BJ (cell line): ENCODE measurements at regions not wholly inside any gene's neighbourhood (a gene's known extent, or its start where the extent isn't known, plus 50 kb on each side); places are given as distances from the start of the nearest gene placed in this dataset.

ENCODE experiments used
- CTCF ChIA-PET: fragments of 350-600 bp; formaldehyde crosslinking; extraction: SDS; loops from one replicate; lab custom pipeline; 2021; ENCODE audit warnings: antibody characterized with exemption, inconsistent platforms; lab: Yijun Ruan, JAX
- POLR2A ChIA-PET: fragments of 300-600 bp; sonication (Branson Sonifier 250); formaldehyde crosslinking; extraction: SDS; loops from one replicate; lab custom pipeline; 2021; ENCODE audit warnings: antibody characterized with exemption; lab: Charles Lee
- DNase-seq: peaks from one replicate; pipeline ENCODE4 v3.0.0-alpha.2; 2011; ENCODE audit warnings: low read depth
- H3K27me3 ChIP-seq: 2 replicates; pipeline ENCODE4 v1.6.0; 2011; ENCODE audit warnings: low read length; ENCODE audit not compliant: control insufficient read depth, insufficient read depth
- H3K36me3 ChIP-seq: 2 replicates; pipeline ENCODE4 v1.5.1; 2011; ENCODE audit warnings: low read length; ENCODE audit not compliant: control insufficient read depth, insufficient read depth
- H3K4me3 ChIP-seq: 2 replicates; pipeline ENCODE4 v1.5.1; 2011; ENCODE audit warnings: low read depth, mild to moderate bottlenecking, control low read depth, low read length
- TF ChIP-seq, protein P1 (sequence below): IDR thresholded peaks from 2 replicates; pipeline ENCODE4 v1.5.1; 2011; ENCODE audit warnings: low read depth, mild to moderate bottlenecking, control low read depth, inconsistent platforms, low read length, moderate library complexity; ENCODE audit not compliant: insufficient read depth

DNA sequence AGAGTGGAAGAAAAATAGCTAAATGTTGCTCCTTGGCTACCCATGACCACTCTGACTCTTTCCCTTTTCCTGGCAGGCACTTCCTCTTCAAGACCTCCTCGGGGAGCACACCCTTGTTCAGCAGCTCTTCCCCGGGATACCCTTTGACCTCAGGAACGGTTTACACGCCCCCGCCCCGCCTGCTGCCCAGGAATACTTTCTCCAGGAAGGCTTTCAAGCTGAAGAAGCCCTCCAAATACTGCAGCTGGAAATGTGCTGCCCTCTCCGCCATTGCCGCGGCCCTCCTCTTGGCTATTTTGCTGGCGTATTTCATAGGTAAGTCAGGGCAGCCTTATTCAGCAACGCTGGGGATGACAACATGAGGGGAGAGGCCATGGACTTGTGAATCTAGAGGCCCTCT is 298.6 kb upstream of the WWC1 start:
- ChIA-PET CTCF (no interaction called here), POLR2A (no interaction called here)
- no peak for DNase-seq
- H3K36me3 ChIP-seq = no peaks in the 10 kb centered on the region
- TF ChIP-seq, protein P1, sequence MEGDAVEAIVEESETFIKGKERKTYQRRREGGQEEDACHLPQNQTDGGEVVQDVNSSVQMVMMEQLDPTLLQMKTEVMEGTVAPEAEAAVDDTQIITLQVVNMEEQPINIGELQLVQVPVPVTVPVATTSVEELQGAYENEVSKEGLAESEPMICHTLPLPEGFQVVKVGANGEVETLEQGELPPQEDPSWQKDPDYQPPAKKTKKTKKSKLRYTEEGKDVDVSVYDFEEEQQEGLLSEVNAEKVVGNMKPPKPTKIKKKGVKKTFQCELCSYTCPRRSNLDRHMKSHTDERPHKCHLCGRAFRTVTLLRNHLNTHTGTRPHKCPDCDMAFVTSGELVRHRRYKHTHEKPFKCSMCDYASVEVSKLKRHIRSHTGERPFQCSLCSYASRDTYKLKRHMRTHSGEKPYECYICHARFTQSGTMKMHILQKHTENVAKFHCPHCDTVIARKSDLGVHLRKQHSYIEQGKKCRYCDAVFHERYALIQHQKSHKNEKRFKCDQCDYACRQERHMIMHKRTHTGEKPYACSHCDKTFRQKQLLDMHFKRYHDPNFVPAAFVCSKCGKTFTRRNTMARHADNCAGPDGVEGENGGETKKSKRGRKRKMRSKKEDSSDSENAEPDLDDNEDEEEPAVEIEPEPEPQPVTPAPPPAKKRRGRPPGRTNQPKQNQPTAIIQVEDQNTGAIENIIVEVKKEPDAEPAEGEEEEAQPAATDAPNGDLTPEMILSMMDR = no peak
- H3K4me3 ChIP-seq = no peak overlapping the region
- H3K27me3 ChIP-seq = no peaks in the 10 kb centered on the region; the same call in 1 of the 2 replicates

DNA sequence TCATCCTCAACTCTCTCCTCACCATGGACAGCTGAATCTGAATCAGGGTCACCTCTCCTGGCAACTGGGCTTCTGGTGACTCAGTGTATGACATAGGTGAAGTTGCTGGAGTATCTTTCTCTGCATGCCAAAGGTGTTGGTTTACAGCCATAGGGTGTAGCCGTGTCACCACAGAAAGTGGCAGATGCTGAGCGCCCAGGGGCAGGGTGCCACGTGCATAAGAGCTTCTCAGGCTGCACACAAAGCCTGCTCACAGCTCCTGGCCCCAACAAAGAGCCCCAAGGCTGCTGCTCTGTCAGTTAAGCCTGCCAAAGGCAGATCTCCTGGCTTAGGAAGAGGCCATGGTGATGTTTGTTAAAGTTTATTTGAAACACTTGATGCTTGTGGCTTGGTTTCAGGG is 297.7 kb upstream of the WWC1 start:
- H3K36me3 ChIP-seq = no peaks in the 10 kb centered on the region
- DNase-seq = no peak
- POLR2A ChIA-PET = no interaction called here
- CTCF ChIA-PET = interaction anchor here (1.0 kb wide), 1 partner anchor 10 kb away, joined by 3 read pairs; no protein-coding TSS in a partner anchor
- H3K27me3 ChIP-seq = no peaks in the 10 kb centered on the region; the same call in 1 of the 2 replicates
- no peak overlapping the region for H3K4me3 ChIP-seq
- TF ChIP-seq, protein P1 = no peak

DNA sequence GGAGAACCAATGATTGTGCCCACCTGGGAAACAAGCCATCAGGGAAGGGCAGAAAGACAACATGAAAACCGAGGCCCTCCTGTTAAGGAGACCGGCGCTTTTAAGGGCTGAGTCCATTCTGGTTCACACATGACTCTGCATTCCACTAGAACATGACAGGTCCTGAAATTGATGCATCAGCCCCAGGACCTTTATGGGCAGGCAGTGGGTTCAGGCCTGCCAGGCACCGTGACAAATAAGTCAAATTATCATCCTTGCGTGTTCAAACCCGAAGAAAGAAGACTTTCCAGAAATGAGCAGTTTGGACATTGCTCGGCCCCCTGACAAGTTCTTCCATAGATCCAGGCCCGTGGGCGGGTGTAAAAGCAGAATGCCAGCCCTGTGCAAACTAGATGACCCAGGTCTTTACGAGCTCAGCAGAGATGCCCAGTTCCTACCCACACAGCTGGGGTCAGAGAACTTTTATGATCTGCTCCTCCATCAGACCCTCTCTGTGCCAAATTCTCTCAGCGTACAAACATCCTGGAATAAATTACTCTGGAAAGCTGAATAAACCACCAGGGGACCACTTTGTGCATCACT is 295.5 kb upstream of the WWC1 start:
- TF ChIP-seq, protein P1 = no peak
- POLR2A ChIA-PET = no interaction called here
- no peak for DNase-seq
- no peak overlapping the region for H3K4me3 ChIP-seq
- CTCF ChIA-PET = interaction anchor here (0.5 kb wide), 1 partner anchor 21 kb away, joined by 3 read pairs; no protein-coding TSS in a partner anchor
- H3K36me3 ChIP-seq = no peaks in the 10 kb centered on the region
- H3K27me3 ChIP-seq = no peaks in the 10 kb centered on the region; the same call in 1 of the 2 replicates

DNA sequence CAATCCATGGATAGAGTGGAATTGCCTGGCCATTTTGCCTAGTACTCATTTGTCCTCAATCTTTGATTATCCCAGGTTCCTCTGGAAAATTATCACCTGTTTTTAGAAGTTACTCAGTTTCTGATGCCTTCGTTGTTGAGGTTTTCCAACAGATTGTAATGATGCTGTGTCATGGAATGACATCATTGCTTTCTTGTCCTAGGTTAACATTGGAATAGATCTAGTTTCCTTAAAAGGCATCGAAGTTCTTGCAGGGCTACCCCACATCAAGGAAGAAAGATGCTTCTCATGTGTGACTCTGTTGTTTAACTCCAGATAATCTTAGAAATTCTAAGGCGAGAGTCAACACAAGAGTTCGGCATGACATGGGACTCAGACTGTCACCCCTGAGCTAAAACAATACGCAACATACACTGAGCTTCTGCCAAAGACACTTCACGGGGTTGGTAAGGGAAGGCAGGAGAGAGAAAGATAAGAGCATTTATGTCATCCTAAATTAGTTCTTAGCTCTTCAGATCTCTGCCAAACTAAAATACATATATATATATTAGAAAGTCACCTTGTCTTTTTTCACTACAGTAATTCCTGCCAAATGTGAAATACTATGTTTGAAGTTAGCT is 293.2 kb upstream of the WWC1 start:
- Histone ChIP-seq H3K27me3 (no peaks in the 10 kb centered on the region; the same call in 1 of the 2 replicates), H3K36me3 (no peaks in the 10 kb centered on the region), H3K4me3 (no peak overlapping the region)
- TF ChIP-seq, protein P1 = no peak
- CTCF ChIA-PET = no interaction called here
- DNase-seq = no peak
- POLR2A ChIA-PET = no interaction called here

DNA sequence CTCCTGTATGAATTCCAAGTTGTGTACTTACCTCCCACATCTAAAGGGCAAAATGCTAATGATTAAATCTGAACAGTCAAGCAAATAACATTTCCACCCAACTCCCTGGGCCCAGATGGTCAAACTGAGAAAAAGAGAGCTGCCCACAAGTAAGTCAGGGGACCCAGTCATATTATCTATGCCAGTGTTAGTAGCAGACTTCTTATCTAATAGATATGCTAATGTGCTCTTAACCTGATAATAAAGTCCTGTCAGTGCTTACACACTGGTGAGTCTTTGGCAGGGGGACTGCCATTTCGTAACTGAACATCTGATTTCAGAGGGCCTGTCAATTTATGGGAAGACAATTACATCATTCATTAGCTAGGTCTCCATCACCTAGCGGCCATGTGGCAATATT is 292.3 kb upstream of the WWC1 start:
- TF ChIP-seq, protein P1 = no peak
- ChIA-PET CTCF (no interaction called here), POLR2A (no interaction called here)

More for the DNA sequence above, 292.3 kb upstream of the WWC1 start:
- H3K36me3 ChIP-seq = no peaks in the 10 kb centered on the region
- no peak for DNase-seq
- H3K27me3 ChIP-seq = no peaks in the 10 kb centered on the region; the same call in 1 of the 2 replicates
- no peak overlapping the region for H3K4me3 ChIP-seq
